ENCODE measurements at regions not wholly inside any gene's neighbourhood (a gene's known extent, or its start where the extent isn't known, plus 50 kb on each side); places are given as distances from the start of the nearest gene placed in this dataset.

DNA sequence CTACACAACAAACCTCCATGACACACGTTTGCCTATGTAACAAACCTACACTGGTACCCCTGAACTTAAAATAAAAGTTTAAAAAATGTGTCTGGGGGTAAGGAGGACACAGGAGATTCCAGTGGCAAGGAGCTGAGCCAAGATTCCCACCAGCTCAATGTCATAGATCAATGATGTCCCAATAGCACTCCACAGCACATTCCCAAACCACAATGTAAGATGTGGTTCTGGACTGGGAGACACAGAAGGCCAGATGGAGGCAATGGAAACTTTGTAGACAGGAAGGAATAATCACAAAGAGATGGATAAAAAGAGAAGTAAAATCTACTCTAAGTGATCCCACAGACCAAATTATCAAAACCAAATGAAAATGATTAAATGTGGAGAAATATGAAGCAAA is 312.4 kb upstream of the SOX11 start:
- TF ChIP-seq EZH2phosphoT487 (IDR thresholded peaks at IDR 0.05; ENCODE audit: low read depth) (no peak), CTCF (IDR thresholded peaks at IDR 0.05; ENCODE audit: low read depth, low read length) (no peak)

Measured in OCI-LY3 (cell line).